OCI-LY7 (cell line): ENCODE measurements at regions not wholly inside any gene's neighbourhood (a gene's known extent, or its start where the extent isn't known, plus 50 kb on each side); places are given as distances from the start of the nearest gene placed in this dataset.

Experiments
- EZH2phosphoT487 ChIP-seq: fragments of 200-600 bp; sonication (generic); IDR thresholded peaks from 2 replicates; pipeline ENCODE4 v1.6.1; 2018; ENCODE audit warnings: low read depth, borderline replicate concordance, mild to moderate bottlenecking, mixed run types, antibody characterized with exemption, low read length, moderate library complexity, mixed read lengths
- TF ChIP-seq, protein P1 (sequence below): fragments of 200-600 bp; sonication (generic); conservative IDR thresholded peaks from 2 replicates; pipeline ENCODE4 v1.5.1; 2014; ENCODE audit warnings: mild to moderate bottlenecking, antibody characterized with exemption, low read length, moderate library complexity, mixed read lengths

DNA sequence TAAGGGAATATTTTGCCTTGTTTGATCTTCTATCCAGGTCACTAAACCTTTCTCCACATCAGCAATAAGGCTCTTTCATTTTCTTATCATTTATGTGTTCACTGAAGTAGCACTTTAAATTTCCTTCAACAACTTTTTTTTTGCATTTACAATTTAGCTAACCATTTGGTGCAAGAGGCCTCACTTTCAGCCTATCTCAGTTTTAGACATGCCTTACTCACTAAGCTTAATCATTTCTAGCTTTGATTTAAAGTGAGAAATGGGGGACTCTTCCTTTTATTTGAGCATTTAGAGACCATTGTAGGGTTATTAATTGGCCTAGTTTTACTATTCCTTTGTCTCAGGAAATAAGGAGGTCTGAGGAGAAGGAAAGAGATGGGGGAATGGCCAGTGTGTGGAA is 250.5 kb downstream of the AUH start:
- TF ChIP-seq, protein P1, sequence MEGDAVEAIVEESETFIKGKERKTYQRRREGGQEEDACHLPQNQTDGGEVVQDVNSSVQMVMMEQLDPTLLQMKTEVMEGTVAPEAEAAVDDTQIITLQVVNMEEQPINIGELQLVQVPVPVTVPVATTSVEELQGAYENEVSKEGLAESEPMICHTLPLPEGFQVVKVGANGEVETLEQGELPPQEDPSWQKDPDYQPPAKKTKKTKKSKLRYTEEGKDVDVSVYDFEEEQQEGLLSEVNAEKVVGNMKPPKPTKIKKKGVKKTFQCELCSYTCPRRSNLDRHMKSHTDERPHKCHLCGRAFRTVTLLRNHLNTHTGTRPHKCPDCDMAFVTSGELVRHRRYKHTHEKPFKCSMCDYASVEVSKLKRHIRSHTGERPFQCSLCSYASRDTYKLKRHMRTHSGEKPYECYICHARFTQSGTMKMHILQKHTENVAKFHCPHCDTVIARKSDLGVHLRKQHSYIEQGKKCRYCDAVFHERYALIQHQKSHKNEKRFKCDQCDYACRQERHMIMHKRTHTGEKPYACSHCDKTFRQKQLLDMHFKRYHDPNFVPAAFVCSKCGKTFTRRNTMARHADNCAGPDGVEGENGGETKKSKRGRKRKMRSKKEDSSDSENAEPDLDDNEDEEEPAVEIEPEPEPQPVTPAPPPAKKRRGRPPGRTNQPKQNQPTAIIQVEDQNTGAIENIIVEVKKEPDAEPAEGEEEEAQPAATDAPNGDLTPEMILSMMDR = no peak
- TF ChIP-seq EZH2phosphoT487 = no peak
